K562 (cell line): ENCODE measurements at regions not wholly inside any gene's neighbourhood (a gene's known extent, or its start where the extent isn't known, plus 50 kb on each side); places are given as distances from the start of the nearest gene placed in this dataset.

Experiments used
- CBX3 ChIP-seq, 2 experiments: IDR thresholded peaks; 1 replicate in 1 of 2; 2 replicates in 1 of 2; pipeline ENCODE4 v1.6.1; 2012; ENCODE audit warnings: inconsistent platforms in 2 of 2, low read length in 2 of 2, borderline replicate concordance in 1 of 2, control low read depth in 1 of 2
- CBX5 ChIP-seq: IDR thresholded peaks from 2 replicates; pipeline ENCODE4 v1.6.1; 2014; ENCODE audit warnings: low read depth, borderline replicate concordance
- POLR2A ChIP-seq: fragments of 450-650 bp; conservative IDR thresholded peaks from 2 replicates; pipeline ENCODE4 v1.6.1; 2016
- POLR3G ChIP-seq: IDR thresholded peaks from 2 replicates; pipeline ENCODE4 v1.6.1; 2011; ENCODE audit not compliant: insufficient read length, insufficient replicate concordance; ENCODE audit errors: extremely low read depth
- SMAD1 ChIP-seq: fragments of 150-350 bp; IDR thresholded peaks from 2 replicates; pipeline ENCODE4 v1.6.1; 2014; ENCODE audit warnings: low read length, low read depth; ENCODE audit not compliant: partially characterized antibody
- TARDBP ChIP-seq: fragments of 450-650 bp; IDR thresholded peaks from 2 replicates; pipeline ENCODE4 v1.6.1; 2016
- TF ChIP-seq, protein P1 (sequence below), 3 experiments: IDR thresholded peaks in 2 of 3; conservative IDR thresholded peaks in 1 of 3; 2 replicates each; pipeline ENCODE4 v1.5.1; 2011 to 2012; ENCODE audit warnings: low read length in 3 of 3, mild to moderate bottlenecking in 3 of 3, control low read depth in 2 of 3, improper control_type of control experiment in 1 of 3, inconsistent platforms in 1 of 3, low read depth in 1 of 3, mixed read lengths in 1 of 3, moderate library complexity in 1 of 3; ENCODE audit not compliant: insufficient read depth in 2 of 3
- TF ChIP-seq, protein P2 (sequence below): fragments of 450-650 bp; formaldehyde crosslinking; IDR thresholded peaks from 2 replicates; pipeline ENCODE4 v1.4.0; 2020; ENCODE audit warnings: mild to moderate bottlenecking, moderate library complexity
- TF ChIP-seq, protein P3 (sequence below): fragments of 450-650 bp; IDR thresholded peaks from 2 replicates; pipeline ENCODE4 v1.6.1; 2016; ENCODE audit warnings: antibody characterized with exemption
- TF ChIP-seq, protein P4 (sequence below): sonication (generic); formaldehyde crosslinking; IDR thresholded peaks from 2 replicates; pipeline ENCODE4 v1.8.0; 2023; ENCODE audit warnings: mild to moderate bottlenecking, missing genetic modification reagents

DNA sequence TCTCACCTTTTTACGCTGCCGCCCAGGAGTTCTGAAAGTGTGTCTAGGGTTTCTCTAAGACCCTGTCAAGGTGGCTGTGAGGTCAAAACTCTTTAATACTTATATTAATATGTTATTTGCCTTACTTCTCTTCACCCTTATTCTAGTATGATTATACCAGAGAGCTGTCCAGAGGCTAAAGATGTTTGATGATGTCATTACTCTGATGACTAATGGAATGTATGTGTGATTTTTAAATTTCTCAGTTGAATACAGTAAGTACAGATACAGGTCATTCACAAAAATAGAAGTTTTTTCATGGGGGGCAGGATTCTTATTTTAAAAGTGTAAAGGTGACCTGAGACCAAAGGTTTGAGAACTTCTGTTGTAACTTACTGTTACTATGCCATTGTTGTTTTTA is 150.6 kb upstream of the FOXP2 start:
- TF ChIP-seq, protein P1, sequence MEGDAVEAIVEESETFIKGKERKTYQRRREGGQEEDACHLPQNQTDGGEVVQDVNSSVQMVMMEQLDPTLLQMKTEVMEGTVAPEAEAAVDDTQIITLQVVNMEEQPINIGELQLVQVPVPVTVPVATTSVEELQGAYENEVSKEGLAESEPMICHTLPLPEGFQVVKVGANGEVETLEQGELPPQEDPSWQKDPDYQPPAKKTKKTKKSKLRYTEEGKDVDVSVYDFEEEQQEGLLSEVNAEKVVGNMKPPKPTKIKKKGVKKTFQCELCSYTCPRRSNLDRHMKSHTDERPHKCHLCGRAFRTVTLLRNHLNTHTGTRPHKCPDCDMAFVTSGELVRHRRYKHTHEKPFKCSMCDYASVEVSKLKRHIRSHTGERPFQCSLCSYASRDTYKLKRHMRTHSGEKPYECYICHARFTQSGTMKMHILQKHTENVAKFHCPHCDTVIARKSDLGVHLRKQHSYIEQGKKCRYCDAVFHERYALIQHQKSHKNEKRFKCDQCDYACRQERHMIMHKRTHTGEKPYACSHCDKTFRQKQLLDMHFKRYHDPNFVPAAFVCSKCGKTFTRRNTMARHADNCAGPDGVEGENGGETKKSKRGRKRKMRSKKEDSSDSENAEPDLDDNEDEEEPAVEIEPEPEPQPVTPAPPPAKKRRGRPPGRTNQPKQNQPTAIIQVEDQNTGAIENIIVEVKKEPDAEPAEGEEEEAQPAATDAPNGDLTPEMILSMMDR (IDR thresholded peaks at IDR 0.05 in 2 of 3, conservative IDR thresholded peaks at IDR 0.05 in 1 of 3; ENCODE audit: insufficient read depth in 2 of 3, low read depth in 1 of 3, low read length in 3 of 3): no peak
- TF ChIP-seq, protein P2, sequence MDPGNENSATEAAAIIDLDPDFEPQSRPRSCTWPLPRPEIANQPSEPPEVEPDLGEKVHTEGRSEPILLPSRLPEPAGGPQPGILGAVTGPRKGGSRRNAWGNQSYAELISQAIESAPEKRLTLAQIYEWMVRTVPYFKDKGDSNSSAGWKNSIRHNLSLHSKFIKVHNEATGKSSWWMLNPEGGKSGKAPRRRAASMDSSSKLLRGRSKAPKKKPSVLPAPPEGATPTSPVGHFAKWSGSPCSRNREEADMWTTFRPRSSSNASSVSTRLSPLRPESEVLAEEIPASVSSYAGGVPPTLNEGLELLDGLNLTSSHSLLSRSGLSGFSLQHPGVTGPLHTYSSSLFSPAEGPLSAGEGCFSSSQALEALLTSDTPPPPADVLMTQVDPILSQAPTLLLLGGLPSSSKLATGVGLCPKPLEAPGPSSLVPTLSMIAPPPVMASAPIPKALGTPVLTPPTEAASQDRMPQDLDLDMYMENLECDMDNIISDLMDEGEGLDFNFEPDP (CRISPR knock-in tag): no peak
- TF ChIP-seq TARDBP: no peak
- no peak for TF ChIP-seq SMAD1
- no peak for TF ChIP-seq CBX5
- TF ChIP-seq POLR2A: no peak
- TF ChIP-seq POLR3G: no peak
- TF ChIP-seq, protein P3, sequence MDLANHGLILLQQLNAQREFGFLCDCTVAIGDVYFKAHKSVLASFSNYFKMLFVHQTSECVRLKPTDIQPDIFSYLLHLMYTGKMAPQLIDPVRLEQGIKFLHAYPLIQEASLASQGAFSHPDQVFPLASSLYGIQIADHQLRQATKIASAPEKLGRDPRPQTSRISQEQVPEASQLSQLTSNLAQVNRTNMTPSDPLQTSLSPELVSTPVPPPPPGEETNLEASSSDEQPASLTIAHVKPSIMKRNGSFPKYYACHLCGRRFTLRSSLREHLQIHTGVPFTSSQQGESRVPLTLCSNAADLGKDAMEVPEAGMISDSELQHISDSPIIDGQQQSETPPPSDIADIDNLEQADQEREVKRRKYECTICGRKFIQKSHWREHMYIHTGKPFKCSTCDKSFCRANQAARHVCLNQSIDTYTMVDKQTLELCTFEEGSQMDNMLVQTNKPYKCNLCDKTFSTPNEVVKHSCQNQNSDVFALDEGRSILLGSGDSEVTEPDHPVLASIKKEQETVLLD: no peak
- TF ChIP-seq, protein P4, sequence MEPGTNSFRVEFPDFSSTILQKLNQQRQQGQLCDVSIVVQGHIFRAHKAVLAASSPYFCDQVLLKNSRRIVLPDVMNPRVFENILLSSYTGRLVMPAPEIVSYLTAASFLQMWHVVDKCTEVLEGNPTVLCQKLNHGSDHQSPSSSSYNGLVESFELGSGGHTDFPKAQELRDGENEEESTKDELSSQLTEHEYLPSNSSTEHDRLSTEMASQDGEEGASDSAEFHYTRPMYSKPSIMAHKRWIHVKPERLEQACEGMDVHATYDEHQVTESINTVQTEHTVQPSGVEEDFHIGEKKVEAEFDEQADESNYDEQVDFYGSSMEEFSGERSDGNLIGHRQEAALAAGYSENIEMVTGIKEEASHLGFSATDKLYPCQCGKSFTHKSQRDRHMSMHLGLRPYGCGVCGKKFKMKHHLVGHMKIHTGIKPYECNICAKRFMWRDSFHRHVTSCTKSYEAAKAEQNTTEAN (CRISPR knock-in tag): no peak
- no peak for TF ChIP-seq CBX3 (IDR thresholded peaks at IDR 0.05; ENCODE audit: borderline replicate concordance in 1 of 2, low read length in 2 of 2)
